ENCODE measurements at regions not wholly inside any gene's neighbourhood (a gene's known extent, or its start where the extent isn't known, plus 50 kb on each side); places are given as distances from the start of the nearest gene placed in this dataset.

- H3K9me3 Mint-ChIP-seq: peaks cover 14% of the 10 kb centered on the region
- H3K27me3 Mint-ChIP-seq: no peaks in the 10 kb centered on the region
- no peak for ATAC-seq (ENCODE audit: low read depth)
- no peaks in the 10 kb centered on the region for H3K36me3 Mint-ChIP-seq (ENCODE audit: low read depth)
- intact Hi-C loops (cut with micrococcal nuclease): no loop called here
- ChIA-PET POLR2A (no interaction called here), CTCF (no interaction called here)
- TF ChIP-seq CTCF (IDR thresholded peaks at IDR 0.05): no peak
- no peak overlapping the region for H3K4me3 Mint-ChIP-seq
- DNase-seq: no peak
- H3K27ac Mint-ChIP-seq: no peak overlapping the region
- no peaks in the 10 kb centered on the region for H3K4me1 Mint-ChIP-seq
These were observed 389.5 kb upstream of the ZNF507 start for GRCh38 chr19:31955884-31956283.

GRCh38 chr19:31956771-31957392 is 388.5 kb upstream of the ZNF507 start:
- CTCF ChIA-PET: no interaction called here
- DNase-seq: no peak
- Mint-ChIP-seq H3K4me1 (no peaks in the 10 kb centered on the region), H3K4me3 (no peak overlapping the region), H3K9me3 (peaks cover 12% of the 10 kb centered on the region), H3K36me3 (ENCODE audit: low read depth) (no peaks in the 10 kb centered on the region), H3K27me3 (no peaks in the 10 kb centered on the region), H3K27ac (no peak overlapping the region)
- no peak for TF ChIP-seq CTCF (IDR thresholded peaks at IDR 0.05)
- POLR2A ChIA-PET: no interaction called here
- no peak for ATAC-seq (ENCODE audit: low read depth)
- intact Hi-C loops (cut with micrococcal nuclease): no loop called here

DNA sequence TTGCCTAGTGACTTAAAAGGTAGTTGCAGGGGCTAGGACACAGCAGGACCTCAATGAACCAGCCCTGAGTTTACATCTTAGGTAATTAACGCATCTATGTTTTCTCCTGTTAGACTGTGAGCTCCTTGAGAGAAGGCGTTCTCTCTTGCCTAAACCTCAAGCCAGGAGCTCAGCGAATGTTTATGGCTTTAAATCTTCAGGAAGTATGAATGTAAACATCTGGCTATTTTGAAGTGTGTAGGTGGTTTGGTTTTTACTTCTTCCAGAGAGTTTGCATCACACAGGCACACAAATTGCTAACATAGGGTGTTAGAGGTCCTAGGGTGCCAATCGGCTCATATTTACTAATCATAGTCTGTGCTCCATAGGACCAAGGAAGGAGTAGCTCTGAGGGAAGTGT is 387.7 kb upstream of the ZNF507 start:
- DNase-seq (no peak), ATAC-seq (ENCODE audit: low read depth) (no peak)
- POLR2A ChIA-PET: no interaction called here
- Mint-ChIP-seq H3K4me1 (no peaks in the 10 kb centered on the region), H3K9me3 (peaks cover 7% of the 10 kb centered on the region), H3K27ac (no peak overlapping the region), H3K27me3 (no peaks in the 10 kb centered on the region), H3K4me3 (no peak overlapping the region), H3K36me3 (ENCODE audit: low read depth) (no peaks in the 10 kb centered on the region)
- TF ChIP-seq CTCF (IDR thresholded peaks at IDR 0.05): no peak
- intact Hi-C loops (cut with micrococcal nuclease): no loop called here
- CTCF ChIA-PET: no interaction called here

DNA sequence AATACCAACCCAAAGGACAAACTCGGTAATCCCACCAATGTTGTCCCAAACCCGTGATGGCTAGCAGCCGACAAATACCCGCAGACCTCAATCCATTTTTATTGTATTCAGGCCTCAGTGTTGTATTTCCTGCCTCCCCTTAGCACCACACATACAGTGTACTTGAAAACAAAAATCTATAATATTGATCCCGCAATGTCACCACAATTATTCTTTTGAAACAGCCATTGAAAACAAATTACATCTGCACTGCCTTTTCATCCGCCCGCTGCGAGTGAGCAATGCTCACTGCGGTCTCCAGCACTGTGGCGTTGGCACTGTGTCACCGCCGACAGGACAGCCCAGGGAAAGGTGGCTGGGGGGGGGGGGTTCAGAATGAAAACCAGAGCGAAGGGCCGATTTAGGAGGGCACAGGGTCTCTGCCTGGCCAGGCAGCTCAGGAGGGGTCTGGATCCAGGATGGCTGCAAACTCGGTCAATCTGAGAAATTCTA is 385.8 kb upstream of the ZNF507 start:
- Mint-ChIP-seq H3K4me1 (no peaks in the 10 kb centered on the region), H3K9me3 (peaks cover 10% of the 10 kb centered on the region), H3K27me3 (no peaks in the 10 kb centered on the region), H3K4me3 (no peak overlapping the region), H3K27ac (no peak overlapping the region), H3K36me3 (ENCODE audit: low read depth) (no peaks in the 10 kb centered on the region)
- no peak for ATAC-seq (ENCODE audit: low read depth)
- TF ChIP-seq CTCF (IDR thresholded peaks at IDR 0.05): no peak
- CTCF ChIA-PET: no interaction called here
- POLR2A ChIA-PET: no interaction called here
- DNase-seq: no peak
- intact Hi-C loops (cut with micrococcal nuclease): no loop called here

DNA sequence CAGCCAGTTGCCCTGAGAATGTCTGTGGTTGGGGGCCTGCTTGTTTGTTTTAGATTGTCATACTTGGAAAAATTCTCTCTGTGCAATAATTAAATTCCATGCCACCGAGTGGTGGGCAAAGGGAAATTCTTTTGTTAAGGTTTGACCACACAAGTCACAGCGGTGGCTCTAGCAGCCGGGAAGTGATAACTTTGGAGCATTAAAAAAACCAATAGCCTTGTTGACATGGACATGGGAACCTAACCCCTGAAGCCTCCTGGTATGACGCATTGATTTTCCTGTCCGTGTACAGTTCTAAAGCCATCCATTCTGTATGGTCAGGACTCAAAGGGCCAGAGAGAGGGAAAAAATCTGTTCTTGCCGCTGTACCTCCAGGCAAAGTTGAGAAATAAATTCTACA is 384.9 kb upstream of the ZNF507 start:
- no peak for TF ChIP-seq CTCF (IDR thresholded peaks at IDR 0.05)
- no peak for DNase-seq
- no peaks in the 10 kb centered on the region for H3K27me3 Mint-ChIP-seq
- H3K36me3 Mint-ChIP-seq (ENCODE audit: low read depth): no peaks in the 10 kb centered on the region
- CTCF ChIA-PET: no interaction called here
- no peaks in the 10 kb centered on the region for H3K4me1 Mint-ChIP-seq
- peaks cover 10% of the 10 kb centered on the region for H3K9me3 Mint-ChIP-seq
- intact Hi-C loops (cut with micrococcal nuclease): no loop called here
- no peak overlapping the region for H3K27ac Mint-ChIP-seq
- no peak overlapping the region for H3K4me3 Mint-ChIP-seq
- no peak for ATAC-seq (ENCODE audit: low read depth)
- POLR2A ChIA-PET: no interaction called here
